GM12891 (cell line): ENCODE measurements at regions not wholly inside any gene's neighbourhood (a gene's known extent, or its start where the extent isn't known, plus 50 kb on each side); places are given as distances from the start of the nearest gene placed in this dataset.

Source experiments
- POLR2A ChIP-seq: IDR thresholded peaks from 2 replicates; pipeline ENCODE4 v1.6.1; 2011; ENCODE audit warnings: low read depth, low read length, control low read depth
- POLR2AphosphoS5 ChIP-seq: IDR thresholded peaks from 2 replicates; pipeline ENCODE4 v1.6.1; 2011; ENCODE audit warnings: low read depth, low read length, control low read depth

GRCh38 chr7:98784216-98784785 lies 85.5 kb downstream of the TMEM130 start:
- TF ChIP-seq POLR2AphosphoS5 (no peak), POLR2A (no peak)
